ENCODE measurements at regions not wholly inside any gene's neighbourhood (a gene's known extent, or its start where the extent isn't known, plus 50 kb on each side); places are given as distances from the start of the nearest gene placed in this dataset.
A peak's percentile ranks its signal among the peaks of the same experiment; 100 is the strongest.

GRCh38 chr14:61110316-61111082 lies 129.5 kb downstream of the SLC38A6 start:
- no peak overlapping the region for H3K4me3 ChIP-seq (ENCODE audit: low read depth, low read length)
- DNase-seq (ENCODE audit: low read depth) = no peak
- TF ChIP-seq CTCF (IDR thresholded peaks at IDR 0.05; ENCODE audit: control insufficient read depth, extremely low read depth, insufficient read depth) = no peak

GRCh38 chr14:61109288-61109687 lies 128.2 kb downstream of the SLC38A6 start:
- TF ChIP-seq CTCF (IDR thresholded peaks at IDR 0.05; ENCODE audit: control insufficient read depth, extremely low read depth, insufficient read depth) = no peak
- no peak for DNase-seq (ENCODE audit: low read depth)
- no peak overlapping the region for H3K4me3 ChIP-seq (ENCODE audit: low read depth, low read length)

GRCh38 chr14:61108496-61109141 lies 127.6 kb downstream of the SLC38A6 start:
- DNase-seq (ENCODE audit: low read depth) = no peak
- H3K4me3 ChIP-seq (ENCODE audit: low read depth, low read length) = no peak overlapping the region
- TF ChIP-seq CTCF (IDR thresholded peaks at IDR 0.05; ENCODE audit: control insufficient read depth, extremely low read depth, insufficient read depth) = no peak

- TF ChIP-seq CTCF (IDR thresholded peaks at IDR 0.05; ENCODE audit: control insufficient read depth, extremely low read depth, insufficient read depth) = no peak
- DNase-seq (ENCODE audit: low read depth) = no peak
- no peak overlapping the region for H3K4me3 ChIP-seq (ENCODE audit: low read depth, low read length)
Measured at GRCh38 chr14:61107869-61108493, 126.9 kb downstream of the SLC38A6 start.

- no peak overlapping the region for H3K4me3 ChIP-seq (ENCODE audit: low read depth, low read length)
- DNase-seq (ENCODE audit: low read depth) = no peak
- 0 out of 2 replicates have a peak, but pooled peaks have one; percentile 10 for TF ChIP-seq CTCF (IDR thresholded peaks at IDR 0.05; ENCODE audit: control insufficient read depth, extremely low read depth, insufficient read depth)
Measured at GRCh38 chr14:61106959-61107641, 126.1 kb downstream of the SLC38A6 start.

- no peak for DNase-seq (ENCODE audit: low read depth)
Measured at GRCh38 chr14:61106271-61106958, 125.4 kb downstream of the SLC38A6 start.

More at GRCh38 chr14:61106271-61106958, 125.4 kb downstream of the SLC38A6 start:
- no peak overlapping the region for H3K4me3 ChIP-seq (ENCODE audit: low read depth, low read length)
- no peak for TF ChIP-seq CTCF (IDR thresholded peaks at IDR 0.05; ENCODE audit: control insufficient read depth, extremely low read depth, insufficient read depth)
